GM18505 (cell line): ENCODE measurements at regions not wholly inside any gene's neighbourhood (a gene's known extent, or its start where the extent isn't known, plus 50 kb on each side); places are given as distances from the start of the nearest gene placed in this dataset.
"Not testable (repeated sequence)": the region's sequence is repeated elsewhere in the genome, so short reads cannot be mapped to it uniquely, and the experiment has no call there.

Experiments used
- ATAC-seq: cut with Tn5 transposase; IDR thresholded peaks from one replicate; pipeline ENCODE4 v1.9.1; 2021; ENCODE audit not compliant: unreplicated experiment
- POLR2A ChIP-seq: IDR thresholded peaks from 4 replicates; pipeline ENCODE4 v1.6.1; 2011; ENCODE audit warnings: borderline replicate concordance; ENCODE audit not compliant: insufficient read depth, insufficient read length; ENCODE audit errors: extremely low read depth

- not testable (repeated sequence) for ATAC-seq
Measured at GRCh38 chrX:35221391-35221790, 278.8 kb downstream of the FAM47B start.

GRCh38 chrX:35244088-35244741, 301.6 kb downstream of the FAM47B start:
- no peak for TF ChIP-seq POLR2A
- ATAC-seq, result no peak

GRCh38 chrX:35244796-35245508, 302.4 kb downstream of the FAM47B start:
- no peak for TF ChIP-seq POLR2A
- no peak for ATAC-seq

GRCh38 chrX:35251226-35251625, 308.6 kb downstream of the FAM47B start:
- ATAC-seq, result no peak
- TF ChIP-seq POLR2A, result no peak

GRCh38 chrX:35276115-35276514, 333.5 kb downstream of the FAM47B start:
- TF ChIP-seq POLR2A, result no peak
- ATAC-seq, result no peak

- ATAC-seq, result no peak
- TF ChIP-seq POLR2A, result no peak
Measured at GRCh38 chrX:35285289-35285962, 342.8 kb downstream of the FAM47B start.

GRCh38 chrX:35288657-35289056, 346.1 kb downstream of the FAM47B start:
- no peak for TF ChIP-seq POLR2A
- no peak for ATAC-seq

- TF ChIP-seq POLR2A, result no peak
Measured at GRCh38 chrX:35289952-35290351, 347.4 kb downstream of the FAM47B start.

GRCh38 chrX:35291013-35291412, 348.4 kb downstream of the FAM47B start:
- no peak for TF ChIP-seq POLR2A
- no peak for ATAC-seq

More at GRCh38 chrX:35289952-35290351, 347.4 kb downstream of the FAM47B start:
- ATAC-seq, result no peak

GRCh38 chrX:35292522-35292921, 349.9 kb downstream of the FAM47B start:
- TF ChIP-seq POLR2A, result no peak
- ATAC-seq, result no peak

- ATAC-seq, result not testable (repeated sequence)
Measured at GRCh38 chrX:35305037-35305436, 362.4 kb downstream of the FAM47B start.

- no peak for TF ChIP-seq POLR2A
- no peak for ATAC-seq
Measured at GRCh38 chrX:35339796-35340195, 397.2 kb downstream of the FAM47B start.

- no peak for TF ChIP-seq POLR2A
Measured at GRCh38 chrX:35340465-35340864, 397.9 kb downstream of the FAM47B start.

GRCh38 chrX:35351212-35351611, 408.6 kb downstream of the FAM47B start:
- no peak for ATAC-seq
- TF ChIP-seq POLR2A, result no peak

More at GRCh38 chrX:35340465-35340864, 397.9 kb downstream of the FAM47B start:
- ATAC-seq, result no peak

GRCh38 chrX:35351795-35352483, 409.3 kb downstream of the FAM47B start:
- TF ChIP-seq POLR2A, result no peak
- no peak for ATAC-seq
